NCI-H1092 (cell line): ENCODE measurements at regions not wholly inside any gene's neighbourhood (a gene's known extent, or its start where the extent isn't known, plus 50 kb on each side); places are given as distances from the start of the nearest gene placed in this dataset.

Experiments
- DNase-seq: peaks from one replicate; lab custom pipeline; 2025; lab: John Stamatoyannopoulos, UW

- DNase-seq: no peak
Measured at GRCh38 chr2:23241611-23242245, 143.3 kb upstream of the KLHL29 start.

DNA sequence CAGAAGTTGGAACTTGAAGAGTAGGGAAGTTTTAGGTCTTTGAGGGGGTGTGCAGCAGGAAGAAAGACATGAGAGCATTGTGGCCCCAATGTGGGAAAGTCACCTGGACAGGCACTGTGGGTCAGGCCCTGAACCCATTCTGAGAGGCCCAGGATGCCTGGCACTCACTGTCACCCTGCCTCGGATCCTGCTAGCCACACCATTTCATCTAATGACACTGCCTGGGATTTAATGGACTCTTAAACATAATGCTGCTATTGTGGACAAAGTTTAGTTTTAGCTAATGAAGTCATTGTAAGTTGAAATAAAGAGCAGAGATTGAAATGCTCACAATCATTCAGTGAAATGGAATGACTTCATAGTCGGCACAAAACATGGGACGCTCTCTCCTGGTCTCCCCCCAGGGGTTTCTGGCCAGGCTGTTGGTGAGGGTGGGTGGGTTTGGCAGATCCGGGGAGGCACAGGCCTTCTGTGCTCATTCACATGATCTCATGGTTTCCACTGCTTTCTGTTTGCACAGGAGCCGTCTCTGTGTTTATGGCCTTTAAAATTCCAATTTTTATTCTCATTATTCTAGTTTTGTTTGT, 141.8 kb upstream of the KLHL29 start:
- no peak for DNase-seq

GRCh38 chr2:23244617-23245016, 140.4 kb upstream of the KLHL29 start:
- no peak for DNase-seq

GRCh38 chr2:23246992-23247683, 137.8 kb upstream of the KLHL29 start:
- no peak for DNase-seq

DNA sequence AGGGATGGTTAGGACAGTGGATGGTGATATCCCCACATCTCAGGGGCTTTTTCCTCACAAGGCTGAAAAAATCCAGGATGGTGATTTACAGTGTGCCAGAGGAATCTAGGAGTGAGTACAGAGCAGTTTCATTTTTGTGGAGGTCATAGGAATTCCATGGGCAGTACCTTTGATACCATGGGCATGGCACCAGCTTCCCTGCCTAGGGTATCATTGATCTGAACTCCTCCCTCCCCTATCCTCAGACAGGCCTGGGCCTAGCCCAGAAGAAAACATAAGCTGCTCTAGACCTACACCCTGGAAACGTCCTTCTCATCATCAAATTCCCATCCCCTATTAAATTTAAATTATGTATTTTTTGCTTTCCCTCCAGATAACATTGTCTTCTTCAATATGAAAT, 136.3 kb upstream of the KLHL29 start:
- no peak for DNase-seq

DNA sequence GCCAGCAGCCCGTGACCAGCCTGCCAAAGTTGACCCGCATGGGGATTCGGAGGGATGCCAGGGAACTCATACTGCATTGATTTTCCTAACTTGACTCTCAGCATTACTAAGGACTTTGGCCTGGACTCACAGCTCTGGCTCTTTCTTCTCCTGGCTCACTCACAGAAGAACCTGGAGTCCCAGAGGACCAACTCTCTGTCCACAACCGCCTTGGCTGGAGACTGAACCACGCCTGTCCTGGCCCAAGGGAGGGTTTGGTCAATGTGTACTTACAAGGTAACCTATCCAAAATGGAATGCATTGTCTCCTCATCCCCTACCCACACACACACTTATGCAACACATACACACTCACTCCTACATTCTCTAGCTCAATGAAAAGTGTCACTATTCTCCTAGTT, 135.6 kb upstream of the KLHL29 start:
- no peak for DNase-seq

- no peak for DNase-seq
Measured at GRCh38 chr2:23250371-23250770, 134.6 kb upstream of the KLHL29 start.

DNA sequence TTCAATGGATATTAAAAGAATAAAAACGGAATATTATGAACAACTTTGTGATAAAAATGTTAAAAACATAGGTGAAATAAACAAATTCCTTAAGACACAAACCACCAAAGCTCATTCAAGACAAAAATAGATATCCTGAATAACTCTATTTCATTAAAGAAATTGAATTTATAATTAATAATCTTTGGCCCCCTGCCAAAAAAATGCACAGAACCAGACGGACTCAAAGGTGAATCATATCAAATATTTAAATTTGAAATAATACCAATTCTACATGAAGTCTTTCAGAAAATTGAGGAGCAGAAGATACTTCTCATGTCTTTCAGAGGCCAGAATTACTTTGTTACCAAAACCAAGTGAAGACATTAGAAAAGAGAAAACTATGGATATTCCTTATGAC, 128.3 kb upstream of the KLHL29 start:
- no peak for DNase-seq

DNA sequence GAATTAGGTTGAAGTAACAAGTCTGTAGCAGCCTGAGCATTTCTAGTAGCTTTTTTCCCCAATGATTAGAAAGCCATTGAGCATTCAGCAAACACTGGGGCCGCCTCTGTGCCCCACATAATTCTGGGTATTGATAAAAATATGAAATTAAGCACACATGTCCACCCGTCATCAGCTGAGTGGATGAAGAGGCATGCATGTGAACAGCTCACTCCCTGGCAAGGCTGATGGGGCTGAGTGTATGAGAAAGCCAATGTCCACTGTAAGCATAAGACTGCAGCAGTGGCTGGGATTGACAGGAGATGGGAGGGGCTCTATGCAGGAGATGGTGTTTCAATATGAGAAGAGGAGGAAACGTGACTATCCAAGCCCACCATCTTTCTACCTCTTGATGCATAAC, 124.4 kb upstream of the KLHL29 start:
- no peak for DNase-seq

- DNase-seq: no peak
Measured at GRCh38 chr2:23268467-23269263, 116.3 kb upstream of the KLHL29 start.

GRCh38 chr2:23269747-23270146, 115.2 kb upstream of the KLHL29 start:
- no peak for DNase-seq

DNA sequence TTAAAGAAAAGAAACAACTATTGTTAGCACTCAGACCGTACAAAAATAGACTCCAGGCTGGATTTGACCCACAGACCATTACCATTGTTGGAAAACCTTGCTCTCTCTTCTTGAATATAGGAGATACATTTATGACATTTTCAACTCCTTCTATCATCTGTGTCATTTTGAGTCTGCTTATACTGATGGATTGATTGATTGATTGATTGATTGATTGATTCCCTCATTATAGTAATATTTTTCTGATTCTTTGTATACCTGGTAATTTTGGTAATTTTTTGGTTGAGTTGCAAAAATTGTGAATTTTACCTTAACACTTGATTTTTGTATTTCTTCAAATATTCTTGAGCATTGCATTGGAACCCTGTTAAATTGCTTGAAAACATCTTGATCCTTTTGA, 114.2 kb upstream of the KLHL29 start:
- no peak for DNase-seq

GRCh38 chr2:23271230-23271629, 113.7 kb upstream of the KLHL29 start:
- DNase-seq: no peak

- no peak for DNase-seq
Measured at GRCh38 chr2:23273786-23274185, 111.2 kb upstream of the KLHL29 start.

- DNase-seq: no peak
Measured at GRCh38 chr2:23280401-23280800, 104.6 kb upstream of the KLHL29 start.

DNA sequence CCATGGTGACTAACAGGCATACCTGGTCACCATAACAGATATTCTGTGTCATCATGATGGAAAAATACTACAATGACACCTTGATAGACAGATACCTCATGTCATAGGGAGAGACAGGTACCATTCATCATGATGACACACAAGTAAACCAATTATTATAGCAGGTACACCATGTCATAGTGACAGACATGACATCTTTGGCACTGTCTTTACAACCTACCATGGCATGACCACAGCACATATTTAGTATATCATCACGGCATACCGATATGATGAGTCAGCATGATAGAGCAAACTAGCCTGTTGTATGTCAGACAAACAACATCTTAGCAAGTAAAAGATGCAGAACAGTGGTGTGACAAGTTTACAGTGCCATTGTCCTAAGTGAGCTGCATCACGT, 101.3 kb upstream of the KLHL29 start:
- DNase-seq: no peak

DNA sequence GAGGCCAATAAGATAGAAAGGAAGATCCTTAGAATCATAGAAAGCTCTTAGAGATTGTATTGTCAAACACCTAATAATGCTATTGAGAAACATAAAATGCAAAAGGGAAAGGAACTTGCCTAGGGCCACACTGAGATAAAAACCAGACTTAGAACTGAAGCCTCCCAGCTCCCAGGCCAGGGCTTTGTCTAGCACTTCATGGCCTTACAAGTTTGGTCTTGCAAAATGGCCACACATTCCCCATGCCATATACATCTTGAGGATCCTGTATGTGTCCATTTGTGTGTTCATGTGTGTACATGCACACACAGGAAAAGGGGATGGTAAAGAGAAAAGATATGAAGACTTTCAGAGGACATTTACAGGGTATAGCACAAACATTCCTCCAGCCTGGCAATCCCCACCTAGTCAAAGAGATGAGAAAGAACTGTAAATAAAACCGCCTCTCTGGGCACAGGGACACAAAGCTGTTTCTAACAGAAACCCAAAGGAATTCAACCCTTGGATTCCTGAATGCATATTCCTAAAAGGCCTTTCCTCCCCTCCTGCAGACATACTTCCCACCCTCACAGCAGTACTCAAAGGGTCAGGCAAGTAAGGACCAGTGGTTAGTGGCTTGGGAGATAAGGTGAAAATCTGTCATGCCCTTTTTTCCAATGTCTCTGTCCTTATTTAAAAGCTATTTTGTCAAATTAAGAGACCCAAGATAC, 99.7 kb upstream of the KLHL29 start:
- no peak for DNase-seq

DNA sequence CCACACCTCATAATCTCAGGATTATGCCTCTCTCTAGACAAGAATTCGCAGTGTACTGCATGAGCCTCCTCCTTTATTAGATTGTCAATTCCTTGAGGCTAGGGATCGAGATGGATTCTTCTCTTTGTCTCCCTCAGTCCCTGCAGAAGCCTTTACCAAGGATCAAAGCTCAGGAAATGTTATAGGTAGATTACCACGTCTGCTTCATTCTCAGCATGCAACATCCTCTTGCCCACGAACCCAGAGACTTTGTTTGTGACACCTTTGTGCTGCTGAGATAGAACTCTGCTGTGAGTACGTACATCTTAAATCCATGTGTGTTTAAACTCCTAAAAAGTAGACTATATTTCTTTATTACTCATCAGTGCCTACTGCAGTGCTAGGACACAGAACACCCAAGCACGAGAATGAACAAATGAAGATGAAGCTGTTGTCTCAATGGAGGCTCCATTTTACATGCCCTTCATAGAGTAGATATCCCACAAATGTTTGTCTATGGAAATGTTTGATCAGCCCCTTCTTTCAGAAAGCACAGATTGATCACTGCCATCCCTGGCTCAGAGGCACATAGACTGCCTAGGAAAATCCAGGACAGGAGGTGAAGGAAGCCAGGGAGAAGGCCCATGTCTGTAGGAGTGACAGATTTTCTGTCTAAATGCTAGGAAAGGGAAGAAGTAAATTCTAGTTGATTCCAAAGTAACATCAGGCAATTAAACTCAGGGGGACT, 98.8 kb upstream of the KLHL29 start:
- no peak for DNase-seq

DNA sequence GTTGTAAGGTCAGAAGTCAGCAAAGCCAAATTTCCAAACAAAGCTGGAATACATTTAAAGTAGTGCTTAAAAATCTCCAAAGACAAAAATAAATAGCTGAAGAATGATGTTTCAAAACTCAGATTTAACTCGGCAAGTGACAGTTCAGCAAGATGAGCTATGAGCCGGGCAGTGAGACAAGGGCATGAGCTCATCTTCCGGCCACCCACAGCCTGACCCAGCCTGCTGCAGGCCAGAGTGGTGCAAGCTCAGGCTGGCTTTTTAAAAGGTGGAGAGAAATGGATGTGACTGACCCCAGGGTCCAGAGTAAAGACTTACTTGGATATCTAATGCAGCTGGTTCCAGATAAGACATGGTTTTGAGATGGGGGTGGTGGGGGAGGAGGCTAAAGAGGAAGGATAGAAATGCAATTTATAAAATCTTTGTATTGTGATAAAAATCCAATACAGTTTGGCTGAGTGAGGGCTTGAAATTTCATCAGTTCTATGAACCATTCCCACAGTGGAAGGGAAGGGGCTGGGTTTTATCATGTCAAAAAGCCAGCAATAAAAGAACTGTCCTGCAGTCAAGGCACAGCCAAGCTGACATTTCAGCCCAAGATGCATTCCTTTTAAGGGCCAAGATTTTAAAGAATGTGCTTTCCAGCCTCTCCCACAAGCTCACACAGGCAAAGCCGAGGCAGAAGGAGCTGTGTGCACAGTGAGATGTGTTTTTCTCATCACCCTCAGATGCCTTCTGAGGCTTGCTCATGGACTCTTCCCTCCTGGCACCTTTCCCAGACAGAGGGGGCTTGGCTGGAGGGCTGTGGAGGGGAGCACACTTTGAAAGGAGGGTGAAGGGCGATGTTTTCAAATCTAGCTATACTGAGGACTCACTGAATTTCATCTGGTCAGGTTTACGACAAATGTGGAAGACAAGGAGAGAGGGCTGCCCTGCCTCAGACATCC, 97.9 kb upstream of the KLHL29 start:
- no peak for DNase-seq

GRCh38 chr2:23289671-23290070, 95.3 kb upstream of the KLHL29 start:
- no peak for DNase-seq
